Loucy (cell line): ENCODE measurements at regions not wholly inside any gene's neighbourhood (a gene's known extent, or its start where the extent isn't known, plus 50 kb on each side); places are given as distances from the start of the nearest gene placed in this dataset.

Source experiments
- H2AFZ ChIP-seq: fragments of 200-600 bp; sonication (generic); 2 replicates; pipeline ENCODE4 v1.6.0; 2016; ENCODE audit warnings: antibody characterized with exemption, mild to moderate bottlenecking, low read length, moderate library complexity
- H3F3A ChIP-seq: fragments of 200-600 bp; 2 replicates; pipeline ENCODE4 v1.6.0; 2016; ENCODE audit warnings: antibody characterized with exemption, low read depth, mild to moderate bottlenecking
- H3K27me3 ChIP-seq: fragments of 200-600 bp; sonication (generic); 2 replicates; pipeline ENCODE4 v1.6.1; 2014; ENCODE audit warnings: low read length, mild to moderate bottlenecking; ENCODE audit not compliant: insufficient read depth, poor library complexity, severe bottlenecking
- H3K36me3 ChIP-seq: fragments of 200-600 bp; sonication (generic); 2 replicates; pipeline ENCODE4 v1.6.1; 2016; ENCODE audit warnings: low read length; ENCODE audit not compliant: insufficient read depth
- H3K4me1 ChIP-seq: fragments of 200-600 bp; sonication (generic); 2 replicates; pipeline ENCODE4 v1.5.1; 2014; ENCODE audit warnings: low read length, mild to moderate bottlenecking; ENCODE audit not compliant: insufficient read depth, poor library complexity, severe bottlenecking
- H3K4me2 ChIP-seq: fragments of 200-600 bp; sonication (generic); 2 replicates; pipeline ENCODE4 v1.6.0; 2014; ENCODE audit warnings: antibody characterized with exemption, low read length, low read depth, mild to moderate bottlenecking; ENCODE audit not compliant: poor library complexity, severe bottlenecking
- H3K4me3 ChIP-seq: fragments of 200-600 bp; sonication (generic); 2 replicates; pipeline ENCODE4 v1.5.1; 2014; ENCODE audit warnings: low read length, mild to moderate bottlenecking, mixed read lengths; ENCODE audit not compliant: poor library complexity, severe bottlenecking
- H3K79me2 ChIP-seq: fragments of 200-600 bp; sonication (generic); 2 replicates; pipeline ENCODE4 v1.6.1; 2014; ENCODE audit warnings: low read length; ENCODE audit not compliant: insufficient read depth
- H3K9ac ChIP-seq: fragments of 200-600 bp; sonication (generic); 2 replicates; pipeline ENCODE4 v1.6.0; 2014; ENCODE audit warnings: mild to moderate bottlenecking, low read depth, low read length, moderate library complexity; ENCODE audit not compliant: poor library complexity, severe bottlenecking
- H3K9me2 ChIP-seq: fragments of 200-600 bp; sonication (generic); replicated peaks from 2 replicates; pipeline ENCODE4 v1.6.1; 2016; ENCODE audit warnings: low read depth, low read length, mixed read lengths
- H3K9me3 ChIP-seq: fragments of 200-600 bp; sonication (generic); 2 replicates; pipeline ENCODE4 v1.6.1; 2014; ENCODE audit warnings: mild to moderate bottlenecking, antibody characterized with exemption, low read length, low read depth; ENCODE audit not compliant: insufficient read depth
- H4K20me1 ChIP-seq: fragments of 200-600 bp; sonication (generic); 2 replicates; pipeline ENCODE4 v1.6.0; 2014; ENCODE audit warnings: antibody characterized with exemption, low read length, mild to moderate bottlenecking; ENCODE audit not compliant: insufficient read depth, poor library complexity, severe bottlenecking
- EZH2phosphoT487 ChIP-seq: fragments of 200-600 bp; IDR thresholded peaks from 2 replicates; pipeline ENCODE4 v1.6.1; 2018; ENCODE audit warnings: antibody characterized with exemption, mild to moderate bottlenecking, moderate library complexity, borderline replicate concordance
- TF ChIP-seq, protein P1 (sequence below): fragments of 200-600 bp; sonication (generic); conservative IDR thresholded peaks from 2 replicates; pipeline ENCODE4 v1.5.1; 2014; ENCODE audit warnings: mild to moderate bottlenecking, antibody characterized with exemption, low read length

DNA sequence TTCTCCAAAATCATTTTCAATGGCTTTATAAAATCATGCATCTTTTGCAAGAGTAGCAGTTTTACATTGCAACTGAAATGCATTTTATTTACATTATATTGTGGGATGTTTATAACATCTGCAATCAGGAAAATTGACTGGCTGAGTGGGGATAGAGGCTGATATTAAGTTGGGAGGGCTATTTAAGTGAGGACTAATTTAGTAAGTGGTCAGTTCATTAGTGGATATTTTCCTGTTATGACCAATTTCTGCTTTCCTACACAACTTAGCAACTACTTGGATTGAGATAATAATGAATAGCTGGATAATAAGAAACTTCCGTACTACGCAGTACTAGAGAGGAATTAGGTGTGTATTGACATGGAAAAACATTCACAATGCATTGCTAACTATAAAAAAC lies 92.9 kb upstream of the SSBP2 start:
- Histone ChIP-seq H3K4me2 (no peak overlapping the region), H3K36me3 (no peaks in the 10 kb centered on the region), H3K4me1 (peaks cover 11% of the 10 kb centered on the region), H2AFZ (no peak overlapping the region), H3K4me3 (no peak overlapping the region), H3K9ac (no peak overlapping the region), H3K9me3 (no peaks in the 10 kb centered on the region), H3F3A (no peaks in the 10 kb centered on the region), H3K27me3 (no peaks in the 10 kb centered on the region), H3K79me2 (no peaks in the 10 kb centered on the region), H4K20me1 (no peaks in the 10 kb centered on the region), H3K9me2 (no peaks in the 10 kb centered on the region)
- TF ChIP-seq, protein P1, sequence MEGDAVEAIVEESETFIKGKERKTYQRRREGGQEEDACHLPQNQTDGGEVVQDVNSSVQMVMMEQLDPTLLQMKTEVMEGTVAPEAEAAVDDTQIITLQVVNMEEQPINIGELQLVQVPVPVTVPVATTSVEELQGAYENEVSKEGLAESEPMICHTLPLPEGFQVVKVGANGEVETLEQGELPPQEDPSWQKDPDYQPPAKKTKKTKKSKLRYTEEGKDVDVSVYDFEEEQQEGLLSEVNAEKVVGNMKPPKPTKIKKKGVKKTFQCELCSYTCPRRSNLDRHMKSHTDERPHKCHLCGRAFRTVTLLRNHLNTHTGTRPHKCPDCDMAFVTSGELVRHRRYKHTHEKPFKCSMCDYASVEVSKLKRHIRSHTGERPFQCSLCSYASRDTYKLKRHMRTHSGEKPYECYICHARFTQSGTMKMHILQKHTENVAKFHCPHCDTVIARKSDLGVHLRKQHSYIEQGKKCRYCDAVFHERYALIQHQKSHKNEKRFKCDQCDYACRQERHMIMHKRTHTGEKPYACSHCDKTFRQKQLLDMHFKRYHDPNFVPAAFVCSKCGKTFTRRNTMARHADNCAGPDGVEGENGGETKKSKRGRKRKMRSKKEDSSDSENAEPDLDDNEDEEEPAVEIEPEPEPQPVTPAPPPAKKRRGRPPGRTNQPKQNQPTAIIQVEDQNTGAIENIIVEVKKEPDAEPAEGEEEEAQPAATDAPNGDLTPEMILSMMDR = no peak

DNA sequence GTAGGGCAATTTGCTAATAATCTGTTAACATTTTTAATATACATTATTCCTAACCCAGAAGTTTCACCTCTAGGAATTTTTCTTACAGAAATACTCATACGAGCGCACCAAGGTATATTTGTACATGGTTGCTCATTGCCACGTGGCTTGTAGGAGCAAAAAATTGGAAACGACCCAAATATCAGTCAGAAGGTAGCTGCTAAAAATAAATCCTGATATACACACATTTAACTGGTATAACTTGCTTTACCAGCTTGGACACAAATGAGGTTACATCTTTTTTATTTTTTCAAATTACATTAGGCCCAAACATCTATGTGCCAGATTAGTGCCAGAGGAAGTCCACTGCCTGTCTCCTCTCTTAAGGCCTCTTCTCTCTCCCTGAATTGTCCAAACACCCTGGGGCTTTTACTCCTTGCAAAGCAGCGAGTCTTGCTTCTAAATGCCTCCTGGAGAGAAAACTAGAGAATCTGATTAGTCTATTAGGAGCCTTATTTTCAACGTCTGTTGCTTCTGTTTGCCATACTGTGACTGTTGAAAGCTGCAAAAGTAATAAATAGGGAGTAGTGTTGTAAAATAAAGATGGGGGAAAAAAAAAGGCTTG lies 92.0 kb upstream of the SSBP2 start:
- H2AFZ ChIP-seq = peak overlapping the region; percentile 54; the same call in 1 of the 2 replicates
- TF ChIP-seq, protein P1 = no peak
- TF ChIP-seq EZH2phosphoT487 = no peak

DNA sequence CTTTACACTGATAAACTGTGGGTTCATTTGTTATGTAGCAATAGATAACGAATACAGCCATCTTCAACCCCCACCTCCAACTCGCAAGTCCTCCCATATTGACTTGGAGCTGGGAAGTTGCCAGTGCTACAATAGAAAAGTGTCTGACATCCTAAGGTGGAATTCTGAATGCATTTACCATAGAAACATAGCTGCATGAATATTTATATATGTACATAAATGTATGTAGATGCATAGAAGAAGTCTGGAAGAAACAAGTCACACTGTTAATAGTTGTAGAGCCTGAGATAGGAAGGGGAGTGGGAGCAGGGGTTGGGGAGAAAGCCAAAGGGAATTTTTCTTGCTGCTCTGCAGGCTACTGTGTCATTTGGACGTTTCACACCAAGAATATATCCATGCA lies 88.1 kb upstream of the SSBP2 start:
- no peaks in the 10 kb centered on the region for H3K36me3 ChIP-seq
- H3K4me2 ChIP-seq = peak overlapping the region; percentile 48
- TF ChIP-seq, protein P1 = no peak
- no peak for TF ChIP-seq EZH2phosphoT487
- no peaks in the 10 kb centered on the region for H3F3A ChIP-seq
- peaks cover 14% of the 10 kb centered on the region for H3K4me1 ChIP-seq
- no peak overlapping the region for H3K4me3 ChIP-seq
- H3K79me2 ChIP-seq = no peaks in the 10 kb centered on the region
- H4K20me1 ChIP-seq = no peaks in the 10 kb centered on the region
- H3K9me2 ChIP-seq = no peaks in the 10 kb centered on the region
- H2AFZ ChIP-seq = peak overlapping the region; percentile 84
- no peaks in the 10 kb centered on the region for H3K27me3 ChIP-seq
- no peaks in the 10 kb centered on the region for H3K9me3 ChIP-seq
- peak overlapping the region; percentile 15 for H3K9ac ChIP-seq

More for the DNA sequence above, 92.0 kb upstream of the SSBP2 start:
- H3K4me1 ChIP-seq = peaks cover 11% of the 10 kb centered on the region
- H3F3A ChIP-seq = no peaks in the 10 kb centered on the region
- H4K20me1 ChIP-seq = no peaks in the 10 kb centered on the region
- no peaks in the 10 kb centered on the region for H3K36me3 ChIP-seq
- H3K9ac ChIP-seq = no peak overlapping the region
- no peak overlapping the region for H3K4me2 ChIP-seq
- no peaks in the 10 kb centered on the region for H3K9me2 ChIP-seq
- H3K4me3 ChIP-seq = no peak overlapping the region
- no peaks in the 10 kb centered on the region for H3K79me2 ChIP-seq
- no peaks in the 10 kb centered on the region for H3K9me3 ChIP-seq
- H3K27me3 ChIP-seq = no peaks in the 10 kb centered on the region
